Endothelial cell of umbilical vein (primary cell): ENCODE measurements at regions not wholly inside any gene's neighbourhood (a gene's known extent, or its start where the extent isn't known, plus 50 kb on each side); places are given as distances from the start of the nearest gene placed in this dataset.

ENCODE experiments used
- BruUV-seq: library from RNA; stranded (reverse); fragments of 400-500 nt; replicated peaks from 2 replicates; lab custom pipeline; 2021; lab: Mats Ljungman, UMichigan
- CTCF ChIA-PET: fragments of 300-600, 350-600 bp; sonication (Branson Sonifier 250); formaldehyde crosslinking; loops from one replicate; lab custom pipeline; 2021; ENCODE audit warnings: antibody characterized with exemption, inconsistent platforms; lab: Charles Lee
- POLR2A ChIA-PET: fragments of 300-600, 350-600 bp; sonication (Branson Sonifier 250); formaldehyde crosslinking; loops from one replicate; lab custom pipeline; 2021; ENCODE audit warnings: antibody characterized with exemption, inconsistent platforms; lab: Charles Lee
- DNase-seq: peaks from one replicate; pipeline ENCODE4 v3.0.0-alpha.2; 2011; ENCODE audit warnings: low read depth, low spot score
- FAIRE-seq: peaks from 2 replicates; lab custom pipeline; 2011; peaks lifted over from hg19 to GRCh38; lab: Jason Lieb, UNC
- H2AFZ ChIP-seq: 2 replicates; pipeline ENCODE4 v1.6.0; 2012; ENCODE audit warnings: low read depth, low read length, control low read depth, inconsistent platforms
- H3K27ac ChIP-seq: 2 replicates; pipeline ENCODE4 v1.5.1; 2011; ENCODE audit warnings: low read depth, mild to moderate bottlenecking, control low read depth, low read length, moderate library complexity; ENCODE audit not compliant: insufficient read depth
- H3K27me3 ChIP-seq, 2 experiments: 2 replicates each; pipeline versions ENCODE4 v1.6.0 to v1.6.1; 2011; ENCODE audit warnings: low read length in 2 of 2, mixed read lengths in 1 of 2; ENCODE audit not compliant: control insufficient read depth in 2 of 2, insufficient read depth in 2 of 2
- H3K36me3 ChIP-seq, 2 experiments: 2 replicates in 1 of 2; 3 replicates in 1 of 2; pipeline ENCODE4 v1.5.1; 2011; ENCODE audit warnings: low read length in 2 of 2, mild to moderate bottlenecking in 1 of 2, moderate library complexity in 1 of 2; ENCODE audit not compliant: control insufficient read depth in 2 of 2, insufficient read depth in 2 of 2; ENCODE audit errors: extremely low read depth in 1 of 2
- H3K4me1 ChIP-seq: 3 replicates; pipeline ENCODE4 v1.5.1; 2011; ENCODE audit warnings: mild to moderate bottlenecking, low read length; ENCODE audit not compliant: control insufficient read depth, insufficient read depth; ENCODE audit errors: extremely low read depth
- H3K4me2 ChIP-seq: 2 replicates; pipeline ENCODE4 v1.6.1; 2011; ENCODE audit warnings: low read length, control low read depth, mixed read lengths; ENCODE audit not compliant: insufficient read depth
- H3K4me3 ChIP-seq, 3 experiments: fragments of 200-600 bp in 1 of 3; sonication (generic), shearing (Covaris generic) in 1 of 3; replicated peaks in 1 of 3; 2 replicates each; pipeline ENCODE4 v1.5.1; 2011 to 2016; ENCODE audit warnings: control low read depth in 3 of 3, low read length in 3 of 3, mild to moderate bottlenecking in 2 of 3, inconsistent platforms in 1 of 3, low read depth in 1 of 3, moderate library complexity in 1 of 3; ENCODE audit not compliant: insufficient read depth in 1 of 3
- H3K79me2 ChIP-seq: 2 replicates; pipeline ENCODE4 v1.6.0; 2012; ENCODE audit warnings: low read length, inconsistent platforms; ENCODE audit not compliant: control insufficient read depth, insufficient read depth
- H3K9ac ChIP-seq: replicated peaks from 2 replicates; pipeline ENCODE3; 2011; ENCODE audit warnings: low read length, control low read depth; ENCODE audit not compliant: insufficient read depth; ENCODE audit errors: extremely low read depth
- H3K9me1 ChIP-seq: replicated peaks from 3 replicates; pipeline ENCODE4 v1.6.0; 2011; ENCODE audit warnings: mild to moderate bottlenecking, low read length; ENCODE audit not compliant: control insufficient read depth, insufficient read depth; ENCODE audit errors: extremely low read depth
- H3K9me3 ChIP-seq: replicated peaks from 2 replicates; pipeline ENCODE4 v1.5.1; 2012; ENCODE audit warnings: low read length, inconsistent platforms; ENCODE audit not compliant: control insufficient read depth, insufficient read depth
- H4K20me1 ChIP-seq: replicated peaks from 2 replicates; pipeline ENCODE3; 2011; ENCODE audit warnings: mild to moderate bottlenecking, low read length; ENCODE audit not compliant: control insufficient read depth, insufficient read depth; ENCODE audit errors: extremely low read depth
- CTCF ChIP-seq, 2 donors: IDR thresholded peaks; 1 replicate in 1 of 2; 2 replicates in 1 of 2; pipeline ENCODE4 v1.5.1; 2011; ENCODE audit warnings: low read length in 2 of 2, mild to moderate bottlenecking in 2 of 2, moderate library complexity in 2 of 2, control low read depth in 1 of 2, inconsistent platforms in 1 of 2, low read depth in 1 of 2; ENCODE audit not compliant: insufficient read depth in 1 of 2; ENCODE audit errors: extremely low read depth in 1 of 2
- EZH2 ChIP-seq: IDR thresholded peaks from 2 replicates; pipeline ENCODE4 v1.6.1; 2012; ENCODE audit warnings: borderline replicate concordance, low read depth, mild to moderate bottlenecking, moderate library complexity, low read length, inconsistent platforms; ENCODE audit not compliant: severe bottlenecking
- FOS ChIP-seq: IDR thresholded peaks from 2 replicates; pipeline ENCODE4 v1.6.1; 2011; ENCODE audit warnings: mild to moderate bottlenecking, low read length, moderate library complexity, borderline replicate concordance; ENCODE audit not compliant: insufficient read depth
- GATA2 ChIP-seq: IDR thresholded peaks from 2 replicates; pipeline ENCODE4 v1.7.0; 2011; ENCODE audit warnings: low read depth, mild to moderate bottlenecking, moderate library complexity, mixed read lengths, low read length; ENCODE audit not compliant: insufficient read length, insufficient read depth
- JUN ChIP-seq: IDR thresholded peaks from 2 replicates; pipeline ENCODE4 v1.6.1; 2011; ENCODE audit warnings: borderline replicate concordance, low read depth; ENCODE audit not compliant: insufficient read length, insufficient read depth
- MAX ChIP-seq: IDR thresholded peaks from 2 replicates; pipeline ENCODE4 v1.6.1; 2011; ENCODE audit not compliant: insufficient read depth, insufficient read length
- MYC ChIP-seq: IDR thresholded peaks from one replicate; pipeline ENCODE4 v1.6.1; 2011; ENCODE audit warnings: mild to moderate bottlenecking, low read depth, low read length
- POLR2A ChIP-seq: IDR thresholded peaks from 2 replicates; pipeline ENCODE4 v1.6.1; 2012; ENCODE audit warnings: low read depth, mild to moderate bottlenecking, control low read depth, low read length
- POLR2AphosphoS5 ChIP-seq: IDR thresholded peaks from 2 replicates; pipeline ENCODE4 v1.6.1; 2012; ENCODE audit warnings: low read depth, mild to moderate bottlenecking, control low read depth, low read length, moderate library complexity; ENCODE audit not compliant: insufficient read depth
- dilution Hi-C: fragments of 300-500 bp; cut with MboI; formaldehyde crosslinking; loops from one replicate; pipeline ENCODE4 v1.15.0; 2019; ENCODE audit warnings: low sequenced_read_pairs; ENCODE audit not compliant: extremely low pct_ligation_motif_present
- intact Hi-C: fragments of 100-400 bp; cut with micrococcal nuclease; formaldehyde crosslinking; loops from one replicate; pipeline ENCODE4 v1.10.0; 2022

GRCh38 chr6:110538416-110539160, 62.2 kb upstream of the SLC22A16 start:
- H3K27me3 ChIP-seq: peaks cover 67 to 81% of the 10 kb centered on the region in 2 experiments
- TF ChIP-seq GATA2 (no peak), MYC (no peak), FOS (no peak), MAX (no peak), EZH2 (no peak), POLR2A (no peak), POLR2AphosphoS5 (no peak), JUN (no peak), CTCF (IDR thresholded peaks at IDR 0.05; ENCODE audit: extremely low read depth in 1 of 2, insufficient read depth in 1 of 2, low read depth in 1 of 2, low read length in 2 of 2) (no peak)
- BruUV-seq: no TSS peak
- ChIA-PET CTCF (interaction anchor here (1.1 to 3.0 kb wide), 4 partner anchors 10 to 48 kb away, joined by 3 to 12 read pairs (median 3); no protein-coding TSS in a partner anchor), POLR2A (interaction anchor here (2.4 kb wide), 1 partner anchor 336 kb away, joined by 8 read pairs; the partner anchor contains the start of gene AMD1)
- intact Hi-C loops (no loop called here), dilution Hi-C loops (no loop called here)
- no peaks in the 10 kb centered on the region for H3K79me2 ChIP-seq
- H3K4me1 ChIP-seq: peaks cover 10% of the 10 kb centered on the region
- no peak overlapping the region for H2AFZ ChIP-seq
- H3K9me3 ChIP-seq: no peaks in the 10 kb centered on the region
- DNase-seq (no peak), FAIRE-seq (no peak)
- H3K9ac ChIP-seq: no peak overlapping the region
- no peak overlapping the region for H3K4me2 ChIP-seq
- H3K4me3 ChIP-seq: no peak overlapping the region
- no peaks in the 10 kb centered on the region for H3K36me3 ChIP-seq
- no peaks in the 10 kb centered on the region for H3K9me1 ChIP-seq
- H3K27ac ChIP-seq: no peak overlapping the region
- no peaks in the 10 kb centered on the region for H4K20me1 ChIP-seq
